ENCODE measurements at regions not wholly inside any gene's neighbourhood (a gene's known extent, or its start where the extent isn't known, plus 50 kb on each side); places are given as distances from the start of the nearest gene placed in this dataset.

- WGBS, 2 experiments (ENCODE audit: extremely low coverage in 2 of 2, insufficient read length in 1 of 2) = 100% methylated on average over 1 of the region's 2 CpGs; no CpG with 5 or more reads in 1 of the 2 experiments
- H3K27me3 ChIP-seq (ENCODE audit: control insufficient read depth, insufficient read depth, low read length) = no peaks in the 10 kb centered on the region
- H3K14ac ChIP-seq (replicated peaks; ENCODE audit: low read depth, low read length) = no peak overlapping the region
- no peak for TF ChIP-seq MAFK (IDR thresholded peaks at IDR 0.05; ENCODE audit: low read depth, low read length)
- TF ChIP-seq CTCF (conservative IDR thresholded peaks at IDR 0.05; ENCODE audit: low read depth, low read length) = no peak
- no peak for TF ChIP-seq CEBPB (IDR thresholded peaks at IDR 0.05; ENCODE audit: low read depth, low read length)
- TF ChIP-seq SMC3 (IDR thresholded peaks at IDR 0.05; ENCODE audit: low read depth, low read length) = no peak
- no peak for TF ChIP-seq ELK1 (IDR thresholded peaks at IDR 0.05; ENCODE audit: borderline replicate concordance, low read depth, low read length)
- TF ChIP-seq NFE2L2 (IDR thresholded peaks at IDR 0.05; ENCODE audit: low read depth, low read length) = no peak
- TF ChIP-seq RCOR1 (IDR thresholded peaks at IDR 0.05; ENCODE audit: insufficient replicate concordance, low read length) = no peak
- no peak for TF ChIP-seq FOS (IDR thresholded peaks at IDR 0.05; ENCODE audit: low read depth, low read length)
- no peak for TF ChIP-seq RAD21 (IDR thresholded peaks at IDR 0.05; ENCODE audit: low read length)
- no peak overlapping the region for H4K91ac ChIP-seq (ENCODE audit: insufficient read depth, low read depth, low read length)
- H4K5ac ChIP-seq (ENCODE audit: low read depth, low read length) = no peak overlapping the region
- in situ Hi-C loops (cut with MboI; ENCODE audit: low sequenced_read_pairs) = no loop called here
- no peak overlapping the region for H2BK5ac ChIP-seq (ENCODE audit: low read depth, low read length, poor library complexity, severe bottlenecking)
- no peaks in the 10 kb centered on the region for H4K20me1 ChIP-seq (ENCODE audit: insufficient read depth, low read length)
- no peaks in the 10 kb centered on the region for H3K4me1 ChIP-seq (ENCODE audit: control insufficient read depth, insufficient read depth, low read length)
- no peak overlapping the region for H2AK5ac ChIP-seq (ENCODE audit: low read depth, low read length)
- H3K9me1 ChIP-seq (ENCODE audit: insufficient read depth, low read length) = no peaks in the 10 kb centered on the region
- no peaks in the 10 kb centered on the region for H3K36me3 ChIP-seq (ENCODE audit: control insufficient read depth, insufficient read depth, low read length)
- dilution Hi-C loops (cut with HindIII; ENCODE audit: low sequenced_read_pairs, unreplicated experiment) = no loop called here
- DNase-seq (no peak), ATAC-seq (ENCODE audit: low read depth) (no peak)
- intact Hi-C loops (cut with micrococcal nuclease) = no loop called here
- H3K27ac ChIP-seq (ENCODE audit: insufficient read depth, low read length) = no peak overlapping the region
- no peak overlapping the region for H3K4me2 ChIP-seq (ENCODE audit: low read depth, low read length)
- no peak overlapping the region for H3K4me3 ChIP-seq (ENCODE audit: insufficient read depth, low read depth, low read length)
- POLR2A ChIA-PET (ENCODE audit: unreplicated experiment) = interaction anchor here (0.6 kb wide), 1 partner anchor 39 kb away, joined by 3 read pairs; no protein-coding TSS in a partner anchor
- H3K56ac ChIP-seq (ENCODE audit: extremely low read depth, insufficient read depth, low read length) = no peak overlapping the region
- no TSS peak for BruUV-seq (replicated peaks)
- H2BK120ac ChIP-seq (ENCODE audit: low read depth, low read length) = no peak overlapping the region
- CTCF ChIA-PET = no interaction called here
- H3K23ac ChIP-seq (ENCODE audit: low read depth, low read length) = no peak overlapping the region
- H2AFZ ChIP-seq (replicated peaks; ENCODE audit: low read length, poor library complexity) = no peak overlapping the region
- no peak overlapping the region for H3K4ac ChIP-seq (ENCODE audit: low read depth, low read length)
- H2BK15ac ChIP-seq (ENCODE audit: low read depth, low read length) = no peak overlapping the region
- H3K9me3 ChIP-seq (ENCODE audit: control insufficient read depth, insufficient read depth, low read length) = no peaks in the 10 kb centered on the region
- no peak overlapping the region for H3K18ac ChIP-seq (ENCODE audit: low read depth, low read length)
- H3K79me1 ChIP-seq (ENCODE audit: low read depth in 1 of 2, low read length in 2 of 2) = no peaks in the 10 kb centered on the region
- H2BK20ac ChIP-seq (ENCODE audit: low read depth, low read length) = no peak overlapping the region
- H4K8ac ChIP-seq (ENCODE audit: low read depth in 2 of 2, low read length in 2 of 2) = no peak overlapping the region
- H2AK9ac ChIP-seq (replicated peaks; ENCODE audit: low read depth, low read length, poor library complexity) = no peak overlapping the region
- H3K9ac ChIP-seq (ENCODE audit: low read depth, low read length) = no peak overlapping the region
These were observed 121.4 kb downstream of the MRPL39 start for GRCh38 chr21:25485914-25486313.

Measured in IMR-90 (cell line).